ENCODE measurements at regions not wholly inside any gene's neighbourhood (a gene's known extent, or its start where the extent isn't known, plus 50 kb on each side); places are given as distances from the start of the nearest gene placed in this dataset.

GRCh38 chr10:42973870-42974692 is 102.8 kb upstream of the RET start:
- intact Hi-C loops (cut with micrococcal nuclease), result no loop called here
- peak overlapping the region; percentile 11 for H3K9ac ChIP-seq (ENCODE audit: insufficient read depth, low read length, poor library complexity, severe bottlenecking)
- Mint-ChIP-seq H3K9me3 (peaks cover 0 to 2% (median 0%) of the 10 kb centered on the region in 7 donors), H3K27ac (peak overlapping the region in 3 of 7 donors; percentile 10 to 79 (median 66)), H3K36me3 (peaks cover 0 to 2% of the 10 kb centered on the region in 2 donors), H3K27me3 (ENCODE audit: low read depth in 3 of 3) (peaks cover 0 to 3% (median 0%) of the 10 kb centered on the region in 3 donors), H3K4me1 (peaks cover 51% of the 10 kb centered on the region), H3K4me3 (no peak overlapping the region)
- H3K27ac ChIP-seq (ENCODE audit: low read depth in 1 of 2, low read length in 2 of 2), result peak overlapping the region in 1 of 2 donors; percentile 35
- 87% methylated on average over 7 of the region's 9 CpGs for WGBS (ENCODE audit: insufficient coverage)
- no peak overlapping the region for H3K4me2 ChIP-seq (replicated peaks; ENCODE audit: extremely low read depth, low read length, poor library complexity, severe bottlenecking)
- no peak for TF ChIP-seq CTCF (IDR thresholded peaks at IDR 0.05)
- no peaks in the 10 kb centered on the region for H3K9me3 ChIP-seq (replicated peaks in 1 of 2; ENCODE audit: control insufficient read depth in 1 of 2, insufficient read depth in 1 of 2, low read length in 2 of 2)
- no peaks in the 10 kb centered on the region for H4K20me1 ChIP-seq (ENCODE audit: insufficient read depth, low read length)
- no peak overlapping the region for H2AFZ ChIP-seq (ENCODE audit: insufficient read depth, low read depth, low read length, poor library complexity, severe bottlenecking)
- H3K27me3 ChIP-seq (ENCODE audit: control insufficient read depth in 2 of 2, insufficient read depth in 2 of 2, low read length in 2 of 2), result no peaks in the 10 kb centered on the region
- H3K4me3 ChIP-seq (replicated peaks in 1 of 3; ENCODE audit: low read depth in 2 of 3, low read length in 3 of 3), result no peak overlapping the region
- peaks cover 47 to 55% of the 10 kb centered on the region in 2 donors for H3K4me1 ChIP-seq (ENCODE audit: control insufficient read depth in 1 of 2, insufficient read depth in 2 of 2, low read length in 2 of 2)
- no peaks in the 10 kb centered on the region for H3K36me3 ChIP-seq (replicated peaks in 1 of 2; ENCODE audit: control insufficient read depth in 1 of 2, insufficient read depth in 2 of 2, low read length in 2 of 2)
- DNase-seq, result no peak
- no peaks in the 10 kb centered on the region for H3K79me2 ChIP-seq (ENCODE audit: insufficient read depth, low read length)

DNA sequence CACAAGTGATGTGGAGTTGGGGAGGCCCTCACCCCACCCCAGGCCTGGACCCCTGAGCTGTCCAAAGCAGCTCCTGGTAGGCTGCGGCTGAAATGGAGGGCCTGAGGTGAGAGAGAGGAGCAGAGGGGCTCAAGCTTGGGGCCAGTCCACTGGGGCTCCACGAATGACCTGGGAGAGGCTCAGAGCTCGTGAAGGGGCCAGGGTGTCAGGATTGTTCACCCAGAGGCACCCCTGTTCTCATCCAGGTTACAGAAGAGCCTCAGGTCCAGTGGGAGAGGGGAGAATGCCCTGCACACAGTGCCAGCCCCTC is 102.2 kb upstream of the RET start:
- Histone ChIP-seq H2AFZ (ENCODE audit: insufficient read depth, low read depth, low read length, poor library complexity, severe bottlenecking) (no peak overlapping the region), H3K4me3 (replicated peaks in 1 of 3; ENCODE audit: low read depth in 2 of 3, low read length in 3 of 3) (no peak overlapping the region), H3K4me2 (replicated peaks; ENCODE audit: extremely low read depth, low read length, poor library complexity, severe bottlenecking) (no peak overlapping the region), H3K9ac (ENCODE audit: insufficient read depth, low read length, poor library complexity, severe bottlenecking) (peak overlapping the region; percentile 11), H4K20me1 (ENCODE audit: insufficient read depth, low read length) (no peaks in the 10 kb centered on the region), H3K36me3 (replicated peaks in 1 of 2; ENCODE audit: control insufficient read depth in 1 of 2, insufficient read depth in 2 of 2, low read length in 2 of 2) (no peaks in the 10 kb centered on the region), H3K27ac (ENCODE audit: low read depth in 1 of 2, low read length in 2 of 2) (peak overlapping the region in 1 of 2 donors; percentile 35), H3K27me3 (ENCODE audit: control insufficient read depth in 2 of 2, insufficient read depth in 2 of 2, low read length in 2 of 2) (no peaks in the 10 kb centered on the region), H3K79me2 (ENCODE audit: insufficient read depth, low read length) (no peaks in the 10 kb centered on the region), H3K9me3 (replicated peaks in 1 of 2; ENCODE audit: control insufficient read depth in 1 of 2, insufficient read depth in 1 of 2, low read length in 2 of 2) (no peaks in the 10 kb centered on the region), H3K4me1 (ENCODE audit: control insufficient read depth in 1 of 2, insufficient read depth in 2 of 2, low read length in 2 of 2) (peaks cover 47 to 55% of the 10 kb centered on the region in 2 donors)
- Mint-ChIP-seq H3K4me1 (peaks cover 51% of the 10 kb centered on the region), H3K27ac (peak overlapping the region in 1 of 7 donors; percentile 37), H3K36me3 (peaks cover 0 to 2% of the 10 kb centered on the region in 2 donors), H3K9me3 (peaks cover 0 to 2% (median 0%) of the 10 kb centered on the region in 7 donors), H3K27me3 (ENCODE audit: low read depth in 3 of 3) (peaks cover 0 to 3% (median 0%) of the 10 kb centered on the region in 3 donors), H3K4me3 (no peak overlapping the region)
- DNase-seq, result no peak
- intact Hi-C loops (cut with micrococcal nuclease), result no loop called here
- 92% methylated on average over 3 of the region's 3 CpGs for WGBS (ENCODE audit: insufficient coverage)
- TF ChIP-seq CTCF (IDR thresholded peaks at IDR 0.05), result no peak
